ENCODE measurements at regions not wholly inside any gene's neighbourhood (a gene's known extent, or its start where the extent isn't known, plus 50 kb on each side); places are given as distances from the start of the nearest gene placed in this dataset.

DNA sequence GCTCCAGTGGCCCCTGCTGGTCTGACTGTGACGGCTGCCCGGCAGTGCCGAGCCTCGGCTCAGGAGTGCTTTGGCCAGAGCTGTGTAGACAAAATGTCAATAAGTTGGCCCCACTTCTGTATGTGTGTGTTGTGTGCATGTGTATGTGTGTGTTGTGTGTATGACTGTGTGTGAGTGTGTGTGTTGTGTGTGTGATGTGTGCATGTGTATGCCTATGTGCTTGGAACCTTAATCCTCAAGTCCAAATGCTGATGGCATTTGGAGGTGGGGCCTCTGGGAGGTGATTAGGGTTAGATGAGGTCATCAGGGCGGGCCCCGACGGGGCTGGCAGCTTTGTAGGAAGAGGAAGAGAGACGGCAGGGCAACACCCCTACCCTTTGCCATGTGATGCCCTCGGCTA, 269.0 kb downstream of the DCDC2C start:
- Histone ChIP-seq H3K27ac (no peak overlapping the region), H3K27me3 (peaks cover 0 to 19% of the 10 kb centered on the region in 2 donors), H3K36me3 (no peaks in the 10 kb centered on the region), H3K4me3 (no peak overlapping the region), H3K9me3 (no peaks in the 10 kb centered on the region), H3K4me1 (no peaks in the 10 kb centered on the region)
- intact Hi-C loops (cut with DNase I; ENCODE audit: low total_unique reads), result no loop called here
- TF ChIP-seq, protein P1, sequence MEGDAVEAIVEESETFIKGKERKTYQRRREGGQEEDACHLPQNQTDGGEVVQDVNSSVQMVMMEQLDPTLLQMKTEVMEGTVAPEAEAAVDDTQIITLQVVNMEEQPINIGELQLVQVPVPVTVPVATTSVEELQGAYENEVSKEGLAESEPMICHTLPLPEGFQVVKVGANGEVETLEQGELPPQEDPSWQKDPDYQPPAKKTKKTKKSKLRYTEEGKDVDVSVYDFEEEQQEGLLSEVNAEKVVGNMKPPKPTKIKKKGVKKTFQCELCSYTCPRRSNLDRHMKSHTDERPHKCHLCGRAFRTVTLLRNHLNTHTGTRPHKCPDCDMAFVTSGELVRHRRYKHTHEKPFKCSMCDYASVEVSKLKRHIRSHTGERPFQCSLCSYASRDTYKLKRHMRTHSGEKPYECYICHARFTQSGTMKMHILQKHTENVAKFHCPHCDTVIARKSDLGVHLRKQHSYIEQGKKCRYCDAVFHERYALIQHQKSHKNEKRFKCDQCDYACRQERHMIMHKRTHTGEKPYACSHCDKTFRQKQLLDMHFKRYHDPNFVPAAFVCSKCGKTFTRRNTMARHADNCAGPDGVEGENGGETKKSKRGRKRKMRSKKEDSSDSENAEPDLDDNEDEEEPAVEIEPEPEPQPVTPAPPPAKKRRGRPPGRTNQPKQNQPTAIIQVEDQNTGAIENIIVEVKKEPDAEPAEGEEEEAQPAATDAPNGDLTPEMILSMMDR (IDR thresholded peaks at IDR 0.05), result no peak
- TF ChIP-seq POLR2A (IDR thresholded peaks at IDR 0.05), result no peak
- TF ChIP-seq POLR2AphosphoS5 (IDR thresholded peaks at IDR 0.05), result no peak
- DNase-seq (ENCODE audit: low spot score in 2 of 2), result no peak

DNA sequence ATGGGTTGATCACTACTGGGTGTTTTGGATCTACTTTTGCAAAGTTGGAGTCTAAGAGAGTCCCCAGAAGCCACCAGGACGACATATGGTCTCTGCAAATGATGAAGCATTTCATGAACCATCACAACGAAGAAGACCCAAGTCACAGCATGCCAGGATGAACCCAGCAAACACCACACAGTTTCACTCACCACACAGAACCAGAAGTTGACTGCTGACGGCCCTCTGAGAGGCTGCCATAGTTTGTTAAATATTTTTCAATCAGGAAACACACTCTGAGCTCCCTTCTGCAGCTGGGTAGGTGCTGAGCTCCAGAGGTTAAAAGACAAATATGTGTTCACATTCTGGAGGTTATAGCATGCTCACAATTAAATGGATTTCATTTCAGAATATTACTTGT, 271.4 kb downstream of the DCDC2C start:
- Histone ChIP-seq H3K27me3 (peaks cover 0 to 8% of the 10 kb centered on the region in 2 donors), H3K4me3 (no peak overlapping the region), H3K36me3 (no peaks in the 10 kb centered on the region), H3K9me3 (peaks cover 0 to 8% of the 10 kb centered on the region in 2 donors), H3K27ac (no peak overlapping the region), H3K4me1 (no peaks in the 10 kb centered on the region)
- intact Hi-C loops (cut with DNase I; ENCODE audit: low total_unique reads), result no loop called here
- TF ChIP-seq, protein P1 (IDR thresholded peaks at IDR 0.05), result no peak
- TF ChIP-seq POLR2A (IDR thresholded peaks at IDR 0.05), result no peak
- TF ChIP-seq POLR2AphosphoS5 (IDR thresholded peaks at IDR 0.05), result no peak
- no peak for DNase-seq (ENCODE audit: low spot score in 2 of 2)

DNA sequence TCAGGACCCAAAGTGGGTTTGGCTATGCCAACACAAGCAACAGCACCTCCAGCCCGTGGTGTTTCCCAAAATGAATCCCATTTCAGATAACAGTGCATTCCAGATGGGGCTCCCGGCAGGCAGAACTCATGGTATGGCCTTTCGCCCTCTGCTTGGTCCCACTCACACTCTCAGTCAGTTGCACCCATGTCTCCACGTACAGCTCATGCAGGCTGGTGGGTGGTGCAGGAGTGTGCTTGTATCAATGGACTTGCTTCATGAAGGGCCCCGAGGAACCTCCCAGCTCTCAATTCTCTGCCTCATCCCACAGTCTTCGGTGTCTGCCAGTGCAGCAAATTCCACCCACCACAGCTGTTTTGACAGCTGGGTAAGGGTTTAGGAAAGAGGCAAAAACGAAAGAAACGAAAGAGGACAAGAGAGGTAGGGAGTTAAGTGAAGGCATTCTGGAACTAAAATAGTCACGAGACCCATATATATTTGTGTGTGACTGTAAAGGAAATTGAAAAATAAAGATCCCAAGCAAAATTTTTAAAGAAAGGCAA, 278.1 kb downstream of the DCDC2C start:
- H3K27ac ChIP-seq, result no peak overlapping the region
- intact Hi-C loops (cut with DNase I; ENCODE audit: low total_unique reads), result no loop called here
- H3K9me3 ChIP-seq, result peaks cover 0 to 8% of the 10 kb centered on the region in 2 donors
- H3K4me3 ChIP-seq, result no peak overlapping the region
- H3K4me1 ChIP-seq, result no peaks in the 10 kb centered on the region
- H3K36me3 ChIP-seq, result no peaks in the 10 kb centered on the region
- no peak for TF ChIP-seq POLR2A (IDR thresholded peaks at IDR 0.05)
- DNase-seq (ENCODE audit: low spot score in 2 of 2), result no peak
- no peaks in the 10 kb centered on the region for H3K27me3 ChIP-seq

DNA sequence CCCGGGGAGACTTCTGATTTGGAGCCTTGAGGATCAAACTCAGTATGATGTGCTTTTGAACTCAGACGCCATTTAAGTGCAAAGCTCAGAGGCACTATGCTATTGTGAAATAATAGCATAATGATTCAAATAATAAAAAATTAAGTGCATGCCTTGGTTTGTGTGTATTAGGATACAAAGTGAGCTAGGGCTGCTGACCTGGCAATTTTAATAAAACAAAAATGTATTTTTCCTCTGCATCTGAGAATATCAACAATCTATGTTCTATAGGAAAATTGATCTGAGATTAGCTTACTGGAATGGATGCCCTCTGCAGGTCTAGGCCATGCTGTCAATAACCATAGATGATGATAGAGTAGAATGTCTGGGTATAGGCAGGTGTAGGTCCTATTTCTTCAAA, 278.8 kb downstream of the DCDC2C start:
- no peaks in the 10 kb centered on the region for H3K4me1 ChIP-seq
- no peaks in the 10 kb centered on the region for H3K27me3 ChIP-seq
- TF ChIP-seq, protein P1 (IDR thresholded peaks at IDR 0.05), result no peak
- TF ChIP-seq POLR2AphosphoS5 (IDR thresholded peaks at IDR 0.05) (no peak), POLR2A (IDR thresholded peaks at IDR 0.05) (no peak)
- no peak overlapping the region for H3K27ac ChIP-seq
- intact Hi-C loops (cut with DNase I; ENCODE audit: low total_unique reads), result no loop called here
- no peaks in the 10 kb centered on the region for H3K36me3 ChIP-seq
- no peak overlapping the region for H3K4me3 ChIP-seq
- peaks cover 0 to 8% of the 10 kb centered on the region in 2 donors for H3K9me3 ChIP-seq
- DNase-seq (ENCODE audit: low spot score in 2 of 2), result no peak

DNA sequence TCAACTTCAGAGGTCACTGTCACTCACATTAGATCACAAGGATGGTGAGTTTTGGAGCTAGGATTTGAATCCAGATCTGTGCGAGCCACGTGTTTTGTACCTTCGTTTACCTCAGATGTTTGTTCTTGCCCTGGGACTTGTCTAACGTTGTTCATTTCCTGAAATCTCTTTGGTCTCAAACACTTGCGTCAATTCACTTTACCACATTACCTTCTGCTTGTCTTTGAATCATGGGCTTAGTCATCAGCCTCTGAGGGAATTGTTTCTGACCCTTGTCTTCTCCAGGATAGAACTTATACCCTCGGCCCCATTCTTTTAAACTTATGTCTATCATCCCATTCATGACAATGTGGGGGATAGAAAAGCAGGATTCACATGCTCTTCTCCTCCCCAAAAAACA, 282.7 kb downstream of the DCDC2C start:
- Histone ChIP-seq H3K9me3 (peaks cover 7 to 9% of the 10 kb centered on the region in 2 donors), H3K27me3 (no peaks in the 10 kb centered on the region), H3K4me3 (no peak overlapping the region), H3K4me1 (no peaks in the 10 kb centered on the region), H3K36me3 (no peaks in the 10 kb centered on the region), H3K27ac (no peak overlapping the region)
- no peak for DNase-seq (ENCODE audit: low spot score in 2 of 2)
- intact Hi-C loops (cut with DNase I; ENCODE audit: low total_unique reads), result loop anchor here (1.0 kb wide), 1 partner anchor 10 kb away; no protein-coding TSS in a partner anchor
- TF ChIP-seq POLR2A (IDR thresholded peaks at IDR 0.05), result no peak
- TF ChIP-seq, protein P1 (IDR thresholded peaks at IDR 0.05), result no peak
- no peak for TF ChIP-seq POLR2AphosphoS5 (IDR thresholded peaks at IDR 0.05)

All from breast epithelium (tissue), 4 donors.